OCI-LY7 (cell line): ENCODE measurements at regions not wholly inside any gene's neighbourhood (a gene's known extent, or its start where the extent isn't known, plus 50 kb on each side); places are given as distances from the start of the nearest gene placed in this dataset.

Source experiments
- BruUV-seq: library from RNA; stranded (reverse); fragments of 400-500 nt; replicated peaks from 2 replicates; lab custom pipeline; 2021; lab: Mats Ljungman, UMichigan
- CTCF ChIA-PET: fragments of 300-600 bp; sonication (Branson Sonifier 250); formaldehyde crosslinking; loops from one replicate; lab custom pipeline; 2022; ENCODE audit warnings: antibody characterized with exemption; ENCODE audit not compliant: unreplicated experiment; lab: Charles Lee
- POLR2A ChIA-PET: fragments of 300-600 bp; sonication (Branson Sonifier 250); formaldehyde crosslinking; loops from one replicate; lab custom pipeline; 2022; ENCODE audit warnings: antibody characterized with exemption; lab: Charles Lee
- DNase-seq: peaks from one replicate; pipeline ENCODE4 v3.0.0-alpha.2; 2015; ENCODE audit warnings: low spot score
- H2AFZ ChIP-seq: fragments of 200-600 bp; sonication (generic), shearing (Covaris generic); 2 replicates; pipeline ENCODE4 v1.6.1; 2014; ENCODE audit warnings: mild to moderate bottlenecking, antibody characterized with exemption, low read length, moderate library complexity
- H3K27ac ChIP-seq: fragments of 200-600 bp; sonication (generic); 2 replicates; pipeline ENCODE4 v1.5.1; 2014; ENCODE audit warnings: mixed run types, low read depth, mild to moderate bottlenecking, moderate library complexity, low read length, inconsistent platforms; ENCODE audit not compliant: poor library complexity, severe bottlenecking
- H3K36me3 ChIP-seq: fragments of 200-600 bp; sonication (generic); 2 replicates; pipeline ENCODE4 v1.6.1; 2014; ENCODE audit warnings: mild to moderate bottlenecking, antibody characterized with exemption, low read length, moderate library complexity, mixed read lengths; ENCODE audit not compliant: insufficient read depth
- H3K4me1 ChIP-seq: fragments of 200-600 bp; sonication (generic); 2 replicates; pipeline ENCODE4 v1.5.1; 2014; ENCODE audit warnings: mild to moderate bottlenecking, low read length; ENCODE audit not compliant: insufficient read depth, poor library complexity, severe bottlenecking
- H3K4me2 ChIP-seq: fragments of 200-600 bp; sonication (generic); 2 replicates; pipeline ENCODE4 v1.6.1; 2014; ENCODE audit warnings: mild to moderate bottlenecking, low read length
- H3K4me3 ChIP-seq: fragments of 200-600 bp; sonication (generic); 2 replicates; pipeline ENCODE4 v1.5.1; 2014; ENCODE audit warnings: mild to moderate bottlenecking, low read depth, low read length; ENCODE audit not compliant: poor library complexity, severe bottlenecking
- H3K79me2 ChIP-seq: fragments of 200-600 bp; sonication (generic); 2 replicates; pipeline ENCODE4 v1.6.1; 2016; ENCODE audit warnings: low read depth, mild to moderate bottlenecking, low read length, moderate library complexity, mixed read lengths; ENCODE audit not compliant: insufficient read depth
- H3K9me2 ChIP-seq: fragments of 200-600 bp; sonication (generic); 2 replicates; pipeline ENCODE4 v1.6.1; 2016; ENCODE audit warnings: mild to moderate bottlenecking, low read length, mixed read lengths; ENCODE audit not compliant: insufficient read depth
- H3K9me3 ChIP-seq: fragments of 200-600 bp; sonication (generic); 2 replicates; pipeline ENCODE4 v1.6.1; 2014; ENCODE audit warnings: mild to moderate bottlenecking, mixed run types, low read length, mixed read lengths
- H4K20me1 ChIP-seq: fragments of 200-600 bp; sonication (generic); 2 replicates; pipeline ENCODE4 v1.6.1; 2014; ENCODE audit warnings: mild to moderate bottlenecking, antibody characterized with exemption, low read length, moderate library complexity, mixed read lengths; ENCODE audit not compliant: insufficient read depth
- EZH2phosphoT487 ChIP-seq: fragments of 200-600 bp; sonication (generic); IDR thresholded peaks from 2 replicates; pipeline ENCODE4 v1.6.1; 2018; ENCODE audit warnings: low read depth, borderline replicate concordance, mild to moderate bottlenecking, mixed run types, antibody characterized with exemption, low read length, moderate library complexity, mixed read lengths
- intact Hi-C: fragments of 100-400 bp; cut with micrococcal nuclease; formaldehyde crosslinking; loops from one replicate; pipeline ENCODE4 v1.10.0; 2022; ENCODE audit not compliant: unreplicated experiment
- TF ChIP-seq, protein P1 (sequence below): fragments of 200-600 bp; sonication (generic); conservative IDR thresholded peaks from 2 replicates; pipeline ENCODE4 v1.5.1; 2014; ENCODE audit warnings: mild to moderate bottlenecking, antibody characterized with exemption, low read length, moderate library complexity, mixed read lengths

GRCh38 chr4:126947536-126947935 lies 685.2 kb upstream of the INTU start:
- Histone ChIP-seq H3K4me1 (no peaks in the 10 kb centered on the region), H4K20me1 (no peaks in the 10 kb centered on the region), H3K9me2 (no peaks in the 10 kb centered on the region), H2AFZ (no peak overlapping the region), H3K4me2 (no peak overlapping the region), H3K4me3 (no peak overlapping the region), H3K27ac (no peak overlapping the region), H3K9me3 (no peaks in the 10 kb centered on the region), H3K79me2 (no peaks in the 10 kb centered on the region), H3K36me3 (no peaks in the 10 kb centered on the region)
- intact Hi-C loops, result no loop called here
- BruUV-seq, result no TSS peak
- CTCF ChIA-PET, result no interaction called here
- TF ChIP-seq, protein P1, sequence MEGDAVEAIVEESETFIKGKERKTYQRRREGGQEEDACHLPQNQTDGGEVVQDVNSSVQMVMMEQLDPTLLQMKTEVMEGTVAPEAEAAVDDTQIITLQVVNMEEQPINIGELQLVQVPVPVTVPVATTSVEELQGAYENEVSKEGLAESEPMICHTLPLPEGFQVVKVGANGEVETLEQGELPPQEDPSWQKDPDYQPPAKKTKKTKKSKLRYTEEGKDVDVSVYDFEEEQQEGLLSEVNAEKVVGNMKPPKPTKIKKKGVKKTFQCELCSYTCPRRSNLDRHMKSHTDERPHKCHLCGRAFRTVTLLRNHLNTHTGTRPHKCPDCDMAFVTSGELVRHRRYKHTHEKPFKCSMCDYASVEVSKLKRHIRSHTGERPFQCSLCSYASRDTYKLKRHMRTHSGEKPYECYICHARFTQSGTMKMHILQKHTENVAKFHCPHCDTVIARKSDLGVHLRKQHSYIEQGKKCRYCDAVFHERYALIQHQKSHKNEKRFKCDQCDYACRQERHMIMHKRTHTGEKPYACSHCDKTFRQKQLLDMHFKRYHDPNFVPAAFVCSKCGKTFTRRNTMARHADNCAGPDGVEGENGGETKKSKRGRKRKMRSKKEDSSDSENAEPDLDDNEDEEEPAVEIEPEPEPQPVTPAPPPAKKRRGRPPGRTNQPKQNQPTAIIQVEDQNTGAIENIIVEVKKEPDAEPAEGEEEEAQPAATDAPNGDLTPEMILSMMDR, result no peak
- TF ChIP-seq EZH2phosphoT487, result no peak
- DNase-seq, result no peak
- POLR2A ChIA-PET, result no interaction called here

DNA sequence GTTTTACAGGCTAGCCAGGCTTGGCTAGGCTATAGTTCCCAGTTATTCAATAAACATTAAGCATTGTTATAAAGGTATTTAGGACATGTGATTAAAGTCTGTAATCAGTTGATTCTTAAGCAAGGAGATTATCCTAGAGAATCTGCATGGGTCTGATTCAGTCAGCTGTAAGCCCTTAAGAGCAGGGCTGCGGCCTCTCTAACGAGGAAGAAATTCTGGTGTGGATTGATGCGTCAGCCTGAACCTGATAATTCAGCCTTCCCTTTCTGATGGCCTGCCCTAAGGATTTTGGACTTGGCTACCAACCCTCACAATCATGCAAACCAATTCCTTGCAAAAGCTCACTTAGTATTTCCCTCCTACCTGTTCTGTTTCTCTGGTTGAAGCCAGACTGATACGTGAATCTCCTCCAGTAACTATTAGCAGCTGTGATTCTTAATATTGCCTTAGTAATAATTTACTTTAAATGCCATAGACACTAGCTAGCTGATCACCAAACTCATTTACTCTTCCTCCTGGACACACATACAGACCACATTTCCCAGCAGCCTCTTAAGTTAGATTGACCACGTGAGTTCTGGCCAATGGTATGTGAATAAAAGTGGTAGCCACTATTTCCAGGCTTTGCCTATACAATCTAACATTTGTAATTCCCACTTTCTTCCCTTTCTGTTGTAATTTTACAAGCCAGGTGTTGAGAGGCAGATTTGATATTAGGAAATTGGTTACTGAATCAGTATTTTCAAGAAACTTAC lies 678.0 kb upstream of the INTU start:
- H3K36me3 ChIP-seq, result no peaks in the 10 kb centered on the region
- H2AFZ ChIP-seq, result no peak overlapping the region
- no peak for TF ChIP-seq EZH2phosphoT487
- TF ChIP-seq, protein P1, result no peak
- intact Hi-C loops, result no loop called here
- CTCF ChIA-PET, result no interaction called here
- H4K20me1 ChIP-seq, result no peaks in the 10 kb centered on the region
- H3K4me1 ChIP-seq, result no peaks in the 10 kb centered on the region
- no peak overlapping the region for H3K4me2 ChIP-seq
- H3K9me2 ChIP-seq, result no peaks in the 10 kb centered on the region
- POLR2A ChIA-PET, result no interaction called here
- H3K9me3 ChIP-seq, result no peaks in the 10 kb centered on the region
- DNase-seq, result no peak
- H3K79me2 ChIP-seq, result no peaks in the 10 kb centered on the region
- no peak overlapping the region for H3K27ac ChIP-seq
- no TSS peak for BruUV-seq
- no peak overlapping the region for H3K4me3 ChIP-seq

- intact Hi-C loops, result no loop called here
- TF ChIP-seq, protein P1, result no peak
- TF ChIP-seq EZH2phosphoT487, result no peak
Observed at GRCh38 chr4:126955292-126956183, 677.2 kb upstream of the INTU start.

More at GRCh38 chr4:126955292-126956183, 677.2 kb upstream of the INTU start:
- Histone ChIP-seq H3K4me3 (no peak overlapping the region), H3K79me2 (no peaks in the 10 kb centered on the region), H3K9me3 (no peaks in the 10 kb centered on the region), H3K4me1 (no peaks in the 10 kb centered on the region), H3K27ac (no peak overlapping the region), H3K4me2 (no peak overlapping the region), H3K9me2 (no peaks in the 10 kb centered on the region), H4K20me1 (no peaks in the 10 kb centered on the region), H2AFZ (no peak overlapping the region), H3K36me3 (no peaks in the 10 kb centered on the region)
- DNase-seq, result no peak
- ChIA-PET CTCF (no interaction called here), POLR2A (no interaction called here)
- no TSS peak for BruUV-seq
